ENCODE measurements at regions not wholly inside any gene's neighbourhood (a gene's known extent, or its start where the extent isn't known, plus 50 kb on each side); places are given as distances from the start of the nearest gene placed in this dataset.

DNA sequence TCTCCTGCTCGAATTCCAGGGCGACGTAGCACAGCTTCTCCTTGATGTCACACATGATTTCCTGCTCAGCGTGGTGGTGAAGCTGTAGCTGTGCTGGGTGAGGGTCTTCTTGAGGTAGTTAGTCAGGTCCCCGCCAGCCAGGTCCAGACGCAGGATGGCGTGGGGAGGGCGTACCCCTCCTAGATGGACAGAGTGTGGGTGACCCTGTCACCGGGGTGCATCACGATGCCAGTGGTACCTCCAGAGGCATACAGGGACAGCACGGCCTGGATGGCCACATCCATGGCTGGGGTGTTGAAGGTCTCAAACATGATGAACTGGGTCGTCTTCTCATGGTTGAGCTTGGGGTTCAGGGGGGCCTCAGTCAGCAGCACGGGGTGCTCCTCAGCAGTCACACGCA lies 110.2 kb upstream of the CNR1 start:
- no peak for TF ChIP-seq EZH2 (IDR thresholded peaks at IDR 0.05; ENCODE audit: low read depth, unreplicated experiment)
- no peak for TF ChIP-seq POLR2AphosphoS5 (IDR thresholded peaks at IDR 0.05; ENCODE audit: low read depth)
- TF ChIP-seq JUNB (IDR thresholded peaks at IDR 0.05; ENCODE audit: unreplicated experiment): no peak
- TF ChIP-seq, protein P1, sequence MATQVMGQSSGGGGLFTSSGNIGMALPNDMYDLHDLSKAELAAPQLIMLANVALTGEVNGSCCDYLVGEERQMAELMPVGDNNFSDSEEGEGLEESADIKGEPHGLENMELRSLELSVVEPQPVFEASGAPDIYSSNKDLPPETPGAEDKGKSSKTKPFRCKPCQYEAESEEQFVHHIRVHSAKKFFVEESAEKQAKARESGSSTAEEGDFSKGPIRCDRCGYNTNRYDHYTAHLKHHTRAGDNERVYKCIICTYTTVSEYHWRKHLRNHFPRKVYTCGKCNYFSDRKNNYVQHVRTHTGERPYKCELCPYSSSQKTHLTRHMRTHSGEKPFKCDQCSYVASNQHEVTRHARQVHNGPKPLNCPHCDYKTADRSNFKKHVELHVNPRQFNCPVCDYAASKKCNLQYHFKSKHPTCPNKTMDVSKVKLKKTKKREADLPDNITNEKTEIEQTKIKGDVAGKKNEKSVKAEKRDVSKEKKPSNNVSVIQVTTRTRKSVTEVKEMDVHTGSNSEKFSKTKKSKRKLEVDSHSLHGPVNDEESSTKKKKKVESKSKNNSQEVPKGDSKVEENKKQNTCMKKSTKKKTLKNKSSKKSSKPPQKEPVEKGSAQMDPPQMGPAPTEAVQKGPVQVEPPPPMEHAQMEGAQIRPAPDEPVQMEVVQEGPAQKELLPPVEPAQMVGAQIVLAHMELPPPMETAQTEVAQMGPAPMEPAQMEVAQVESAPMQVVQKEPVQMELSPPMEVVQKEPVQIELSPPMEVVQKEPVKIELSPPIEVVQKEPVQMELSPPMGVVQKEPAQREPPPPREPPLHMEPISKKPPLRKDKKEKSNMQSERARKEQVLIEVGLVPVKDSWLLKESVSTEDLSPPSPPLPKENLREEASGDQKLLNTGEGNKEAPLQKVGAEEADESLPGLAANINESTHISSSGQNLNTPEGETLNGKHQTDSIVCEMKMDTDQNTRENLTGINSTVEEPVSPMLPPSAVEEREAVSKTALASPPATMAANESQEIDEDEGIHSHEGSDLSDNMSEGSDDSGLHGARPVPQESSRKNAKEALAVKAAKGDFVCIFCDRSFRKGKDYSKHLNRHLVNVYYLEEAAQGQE (IDR thresholded peaks at IDR 0.05; ENCODE audit: unreplicated experiment): no peak
- TF ChIP-seq, protein P2, sequence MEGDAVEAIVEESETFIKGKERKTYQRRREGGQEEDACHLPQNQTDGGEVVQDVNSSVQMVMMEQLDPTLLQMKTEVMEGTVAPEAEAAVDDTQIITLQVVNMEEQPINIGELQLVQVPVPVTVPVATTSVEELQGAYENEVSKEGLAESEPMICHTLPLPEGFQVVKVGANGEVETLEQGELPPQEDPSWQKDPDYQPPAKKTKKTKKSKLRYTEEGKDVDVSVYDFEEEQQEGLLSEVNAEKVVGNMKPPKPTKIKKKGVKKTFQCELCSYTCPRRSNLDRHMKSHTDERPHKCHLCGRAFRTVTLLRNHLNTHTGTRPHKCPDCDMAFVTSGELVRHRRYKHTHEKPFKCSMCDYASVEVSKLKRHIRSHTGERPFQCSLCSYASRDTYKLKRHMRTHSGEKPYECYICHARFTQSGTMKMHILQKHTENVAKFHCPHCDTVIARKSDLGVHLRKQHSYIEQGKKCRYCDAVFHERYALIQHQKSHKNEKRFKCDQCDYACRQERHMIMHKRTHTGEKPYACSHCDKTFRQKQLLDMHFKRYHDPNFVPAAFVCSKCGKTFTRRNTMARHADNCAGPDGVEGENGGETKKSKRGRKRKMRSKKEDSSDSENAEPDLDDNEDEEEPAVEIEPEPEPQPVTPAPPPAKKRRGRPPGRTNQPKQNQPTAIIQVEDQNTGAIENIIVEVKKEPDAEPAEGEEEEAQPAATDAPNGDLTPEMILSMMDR (conservative IDR thresholded peaks at IDR 0.05; ENCODE audit: low read depth in 2 of 2): no peak
